ENCODE measurements at regions not wholly inside any gene's neighbourhood (a gene's known extent, or its start where the extent isn't known, plus 50 kb on each side); places are given as distances from the start of the nearest gene placed in this dataset.

GRCh38 chr4:53858744-53859143 is 205.7 kb downstream of the CHIC2 start:
- no peak for DNase-seq

GRCh38 chr4:53855581-53856250 is 208.7 kb downstream of the CHIC2 start:
- DNase-seq, result peak; percentile 12 to 62 (median 29)
- Histone ChIP-seq H3K36me3 (replicated peaks in 1 of 2; ENCODE audit: control insufficient read depth in 1 of 2, insufficient read depth in 2 of 2, low read length in 2 of 2) (no peaks in the 10 kb centered on the region), H2AFZ (ENCODE audit: insufficient read depth, low read depth, low read length, poor library complexity, severe bottlenecking) (no peak overlapping the region), H3K9ac (ENCODE audit: insufficient read depth, low read length, poor library complexity, severe bottlenecking) (no peak overlapping the region), H3K4me1 (ENCODE audit: control insufficient read depth in 1 of 2, insufficient read depth in 2 of 2, low read length in 2 of 2) (peaks cover 18% of the 10 kb centered on the region in 2 donors), H3K4me3 (replicated peaks in 1 of 3; ENCODE audit: low read depth in 2 of 3, low read length in 3 of 3) (no peak overlapping the region), H3K79me2 (ENCODE audit: insufficient read depth, low read length) (no peaks in the 10 kb centered on the region), H3K9me3 (replicated peaks in 1 of 2; ENCODE audit: control insufficient read depth in 1 of 2, insufficient read depth in 1 of 2, low read length in 2 of 2) (no peaks in the 10 kb centered on the region), H4K20me1 (ENCODE audit: insufficient read depth, low read length) (no peaks in the 10 kb centered on the region), H3K27ac (ENCODE audit: low read depth in 1 of 2, low read length in 2 of 2) (peak overlapping the region in 1 of 2 donors; percentile 69), H3K4me2 (replicated peaks; ENCODE audit: extremely low read depth, low read length, poor library complexity, severe bottlenecking) (no peak overlapping the region), H3K27me3 (ENCODE audit: control insufficient read depth in 2 of 2, insufficient read depth in 2 of 2, low read length in 2 of 2) (no peaks in the 10 kb centered on the region)
- Mint-ChIP-seq H3K36me3 (no peaks in the 10 kb centered on the region), H3K9me3 (peaks cover 0 to 6% (median 0%) of the 10 kb centered on the region in 7 donors), H3K27me3 (ENCODE audit: low read depth in 3 of 3) (peaks cover 0 to 2% (median 0%) of the 10 kb centered on the region in 3 donors), H3K27ac (peak overlapping the region; percentile 12 to 83 (median 72)), H3K4me1 (peaks cover 22% of the 10 kb centered on the region), H3K4me3 (peak overlapping the region in 1 of 2 donors; percentile 51)
- TF ChIP-seq CTCF (IDR thresholded peaks at IDR 0.05), result no peak
- WGBS (ENCODE audit: insufficient coverage), result 25% methylated on average over 4 of the region's 6 CpGs
- intact Hi-C loops (cut with micrococcal nuclease), result no loop called here

More at GRCh38 chr4:53858744-53859143, 205.7 kb downstream of the CHIC2 start:
- H3K36me3 ChIP-seq (replicated peaks in 1 of 2; ENCODE audit: control insufficient read depth in 1 of 2, insufficient read depth in 2 of 2, low read length in 2 of 2), result no peaks in the 10 kb centered on the region
- intact Hi-C loops (cut with micrococcal nuclease), result no loop called here
- no peak overlapping the region for H2AFZ ChIP-seq (ENCODE audit: insufficient read depth, low read depth, low read length, poor library complexity, severe bottlenecking)
- H3K27ac ChIP-seq (ENCODE audit: low read depth in 1 of 2, low read length in 2 of 2), result no peak overlapping the region
- H3K9ac ChIP-seq (ENCODE audit: insufficient read depth, low read length, poor library complexity, severe bottlenecking), result no peak overlapping the region
- WGBS (ENCODE audit: insufficient coverage), result no CpG with 5 or more reads among the region's 1 CpG
- H3K4me2 ChIP-seq (replicated peaks; ENCODE audit: extremely low read depth, low read length, poor library complexity, severe bottlenecking), result no peak overlapping the region
- no peak overlapping the region for H3K4me3 ChIP-seq (replicated peaks in 1 of 3; ENCODE audit: low read depth in 2 of 3, low read length in 3 of 3)
- peaks cover 18% of the 10 kb centered on the region in 2 donors for H3K4me1 ChIP-seq (ENCODE audit: control insufficient read depth in 1 of 2, insufficient read depth in 2 of 2, low read length in 2 of 2)
- H3K9me3 ChIP-seq (replicated peaks in 1 of 2; ENCODE audit: control insufficient read depth in 1 of 2, insufficient read depth in 1 of 2, low read length in 2 of 2), result no peaks in the 10 kb centered on the region
- Mint-ChIP-seq H3K36me3 (no peaks in the 10 kb centered on the region), H3K27ac (no peak overlapping the region), H3K9me3 (peaks cover 0 to 6% (median 0%) of the 10 kb centered on the region in 7 donors), H3K4me3 (no peak overlapping the region), H3K27me3 (ENCODE audit: low read depth in 3 of 3) (no peaks in the 10 kb centered on the region), H3K4me1 (peaks cover 22% of the 10 kb centered on the region)
- no peaks in the 10 kb centered on the region for H4K20me1 ChIP-seq (ENCODE audit: insufficient read depth, low read length)
- H3K27me3 ChIP-seq (ENCODE audit: control insufficient read depth in 2 of 2, insufficient read depth in 2 of 2, low read length in 2 of 2), result no peaks in the 10 kb centered on the region
- TF ChIP-seq CTCF (IDR thresholded peaks at IDR 0.05), result no peak
- H3K79me2 ChIP-seq (ENCODE audit: insufficient read depth, low read length), result no peaks in the 10 kb centered on the region

Measured in CD14-positive monocyte (primary cell).